ENCODE measurements at regions not wholly inside any gene's neighbourhood (a gene's known extent, or its start where the extent isn't known, plus 50 kb on each side); places are given as distances from the start of the nearest gene placed in this dataset.

DNA sequence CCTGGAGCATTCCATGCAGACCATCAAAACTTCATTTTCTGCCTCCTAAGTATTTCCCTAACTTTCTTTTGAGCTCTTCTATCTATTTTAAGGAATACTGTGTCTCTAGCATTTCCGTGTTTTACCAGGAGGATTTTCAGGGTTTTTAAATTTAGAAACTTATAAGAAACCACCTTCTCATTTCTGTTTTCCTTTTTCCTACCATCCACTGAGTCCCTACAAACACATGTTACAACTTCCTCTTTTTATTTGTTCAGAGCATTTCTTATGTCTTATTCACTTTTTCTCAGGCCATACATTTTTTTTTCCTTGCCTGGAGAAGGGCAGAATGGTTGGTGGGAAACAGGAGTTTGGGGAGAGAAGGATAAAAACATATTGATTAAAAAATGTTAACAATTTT is 130.0 kb upstream of the BMP5 start:
- H3K4me2 ChIP-seq (ENCODE audit: insufficient read depth, low read length, poor library complexity, severe bottlenecking), result no peak overlapping the region
- no peak overlapping the region for H3K4me3 ChIP-seq (ENCODE audit: low read length in 2 of 2)
- H3K27ac ChIP-seq (replicated peaks; ENCODE audit: low read length), result no peak overlapping the region
- no peak overlapping the region for H2BK15ac ChIP-seq (ENCODE audit: low read length)
- no peak overlapping the region for H3K4ac ChIP-seq (ENCODE audit: low read length)
- H3K9ac ChIP-seq (ENCODE audit: low read depth, low read length, poor library complexity), result no peak overlapping the region
- no peaks in the 10 kb centered on the region for H3K9me3 ChIP-seq (replicated peaks in 1 of 2; ENCODE audit: control insufficient read depth in 2 of 2, insufficient read depth in 1 of 2, low read depth in 1 of 2, low read length in 2 of 2)
- no peaks in the 10 kb centered on the region for H3K27me3 ChIP-seq (ENCODE audit: control insufficient read depth in 3 of 3, insufficient read depth in 3 of 3, low read depth in 1 of 3, low read length in 3 of 3)
- no peak for DNase-seq (ENCODE audit: low spot score)
- no CpG with 5 or more reads among the region's 1 CpG for WGBS, 2 donors (ENCODE audit: extremely low coverage in 2 of 2, insufficient read length in 2 of 2, insufficient replicate concordance in 1 of 2)
- no peak overlapping the region for H2AFZ ChIP-seq (ENCODE audit: low read length)
- no peak overlapping the region for H2BK120ac ChIP-seq (ENCODE audit: low read depth, low read length)
- no peak overlapping the region for H3K18ac ChIP-seq (ENCODE audit: low read length)
- no peak overlapping the region for H4K91ac ChIP-seq (ENCODE audit: low read depth, low read length, poor library complexity)
- H2BK5ac ChIP-seq (ENCODE audit: low read length), result no peak overlapping the region
- H4K8ac ChIP-seq (ENCODE audit: low read depth, low read length), result no peak overlapping the region
- no peak overlapping the region for H3K14ac ChIP-seq (ENCODE audit: low read length)
- H2BK12ac ChIP-seq (ENCODE audit: low read length), result no peak overlapping the region
- no peaks in the 10 kb centered on the region for H3K79me1 ChIP-seq (ENCODE audit: low read depth, low read length)
- H3K4me1 ChIP-seq (ENCODE audit: control insufficient read depth in 2 of 2, insufficient read depth in 1 of 2, low read depth in 1 of 2, low read length in 2 of 2), result no peaks in the 10 kb centered on the region
- no peak overlapping the region for H3K23ac ChIP-seq (ENCODE audit: low read depth, low read length, poor library complexity)
- H3K36me3 ChIP-seq (replicated peaks in 1 of 2; ENCODE audit: control insufficient read depth in 2 of 2, insufficient read depth in 2 of 2, low read length in 2 of 2), result no peaks in the 10 kb centered on the region
- no peak overlapping the region for H2AK5ac ChIP-seq (ENCODE audit: low read depth, low read length)

DNA sequence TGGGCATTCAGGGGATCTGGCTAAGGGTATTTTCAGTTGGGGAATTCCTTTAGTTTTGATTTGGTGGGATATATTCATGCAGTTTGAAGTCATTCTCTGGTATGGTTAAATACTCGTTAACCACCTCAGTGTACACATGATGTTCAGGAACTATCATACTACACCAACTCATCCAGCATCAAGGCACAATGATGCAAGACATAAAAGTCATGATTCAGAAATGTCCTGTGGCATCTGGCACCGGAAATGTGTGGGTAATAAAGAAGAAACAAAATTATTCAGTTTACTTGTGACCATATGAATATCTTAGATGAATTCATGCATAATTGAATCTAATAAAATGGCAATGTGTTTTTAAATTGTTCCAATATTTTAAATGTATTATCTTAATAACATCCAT is 129.0 kb upstream of the BMP5 start:
- H4K91ac ChIP-seq (ENCODE audit: low read depth, low read length, poor library complexity), result no peak overlapping the region
- DNase-seq (ENCODE audit: low spot score), result no peak
- H2BK15ac ChIP-seq (ENCODE audit: low read length), result no peak overlapping the region
- H2BK120ac ChIP-seq (ENCODE audit: low read depth, low read length), result no peak overlapping the region
- no peak overlapping the region for H3K18ac ChIP-seq (ENCODE audit: low read length)
- H3K79me1 ChIP-seq (ENCODE audit: low read depth, low read length), result no peaks in the 10 kb centered on the region
- H3K14ac ChIP-seq (ENCODE audit: low read length), result no peak overlapping the region
- no peak overlapping the region for H3K9ac ChIP-seq (ENCODE audit: low read depth, low read length, poor library complexity)
- H2AK5ac ChIP-seq (ENCODE audit: low read depth, low read length), result no peak overlapping the region
- H3K9me3 ChIP-seq (replicated peaks in 1 of 2; ENCODE audit: control insufficient read depth in 2 of 2, insufficient read depth in 1 of 2, low read depth in 1 of 2, low read length in 2 of 2), result no peaks in the 10 kb centered on the region
- WGBS, 2 donors (ENCODE audit: extremely low coverage in 2 of 2, insufficient read length in 2 of 2, insufficient replicate concordance in 1 of 2), result no CpG with 5 or more reads among the region's 2 CpGs
- no peak overlapping the region for H2BK5ac ChIP-seq (ENCODE audit: low read length)
- no peak overlapping the region for H4K8ac ChIP-seq (ENCODE audit: low read depth, low read length)
- no peaks in the 10 kb centered on the region for H3K4me1 ChIP-seq (ENCODE audit: control insufficient read depth in 2 of 2, insufficient read depth in 1 of 2, low read depth in 1 of 2, low read length in 2 of 2)
- no peak overlapping the region for H3K4me2 ChIP-seq (ENCODE audit: insufficient read depth, low read length, poor library complexity, severe bottlenecking)
- no peak overlapping the region for H3K27ac ChIP-seq (replicated peaks; ENCODE audit: low read length)
- no peak overlapping the region for H2AFZ ChIP-seq (ENCODE audit: low read length)
- no peak overlapping the region for H3K4ac ChIP-seq (ENCODE audit: low read length)
- H3K4me3 ChIP-seq (ENCODE audit: low read length in 2 of 2), result no peak overlapping the region
- H3K36me3 ChIP-seq (replicated peaks in 1 of 2; ENCODE audit: control insufficient read depth in 2 of 2, insufficient read depth in 2 of 2, low read length in 2 of 2), result no peaks in the 10 kb centered on the region
- H3K23ac ChIP-seq (ENCODE audit: low read depth, low read length, poor library complexity), result no peak overlapping the region
- H3K27me3 ChIP-seq (ENCODE audit: control insufficient read depth in 3 of 3, insufficient read depth in 3 of 3, low read depth in 1 of 3, low read length in 3 of 3), result no peaks in the 10 kb centered on the region
- H2BK12ac ChIP-seq (ENCODE audit: low read length), result no peak overlapping the region

DNA sequence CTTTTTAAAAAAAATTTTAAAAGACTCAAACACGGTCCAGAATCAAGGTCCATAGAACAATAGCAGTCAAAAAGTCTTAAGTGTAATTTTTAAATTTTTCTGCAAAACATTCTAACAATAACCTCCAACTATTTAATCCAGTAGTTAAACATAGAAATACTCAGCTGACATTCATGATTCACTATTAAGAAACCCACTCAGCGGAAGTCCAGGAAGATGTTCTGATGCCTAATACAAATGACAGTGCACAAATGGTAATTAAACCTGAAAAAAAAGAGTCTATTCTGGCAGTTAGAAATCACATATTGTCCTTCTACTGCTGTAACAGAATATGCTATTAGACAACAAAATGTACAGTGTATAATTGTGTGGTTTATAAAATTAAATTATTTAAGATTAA is 128.2 kb upstream of the BMP5 start:
- no peak overlapping the region for H3K27ac ChIP-seq (replicated peaks; ENCODE audit: low read length)
- no peak overlapping the region for H3K18ac ChIP-seq (ENCODE audit: low read length)
- DNase-seq (ENCODE audit: low spot score), result no peak
- no peak overlapping the region for H4K91ac ChIP-seq (ENCODE audit: low read depth, low read length, poor library complexity)
- H2BK5ac ChIP-seq (ENCODE audit: low read length), result no peak overlapping the region
- no peak overlapping the region for H3K23ac ChIP-seq (ENCODE audit: low read depth, low read length, poor library complexity)
- H3K4ac ChIP-seq (ENCODE audit: low read length), result no peak overlapping the region
- no peak overlapping the region for H2BK120ac ChIP-seq (ENCODE audit: low read depth, low read length)
- H3K9ac ChIP-seq (ENCODE audit: low read depth, low read length, poor library complexity), result no peak overlapping the region
- H3K27me3 ChIP-seq (ENCODE audit: control insufficient read depth in 3 of 3, insufficient read depth in 3 of 3, low read depth in 1 of 3, low read length in 3 of 3), result no peaks in the 10 kb centered on the region
- WGBS, 2 donors (ENCODE audit: extremely low coverage in 2 of 2, insufficient read length in 2 of 2, insufficient replicate concordance in 1 of 2), result no CpG with 5 or more reads among the region's 2 CpGs
- H2BK15ac ChIP-seq (ENCODE audit: low read length), result no peak overlapping the region
- no peak overlapping the region for H2BK12ac ChIP-seq (ENCODE audit: low read length)
- H2AK5ac ChIP-seq (ENCODE audit: low read depth, low read length), result no peak overlapping the region
- H3K4me3 ChIP-seq (ENCODE audit: low read length in 2 of 2), result no peak overlapping the region
- no peak overlapping the region for H3K4me2 ChIP-seq (ENCODE audit: insufficient read depth, low read length, poor library complexity, severe bottlenecking)
- no peaks in the 10 kb centered on the region for H3K36me3 ChIP-seq (replicated peaks in 1 of 2; ENCODE audit: control insufficient read depth in 2 of 2, insufficient read depth in 2 of 2, low read length in 2 of 2)
- no peak overlapping the region for H2AFZ ChIP-seq (ENCODE audit: low read length)
- H3K4me1 ChIP-seq (ENCODE audit: control insufficient read depth in 2 of 2, insufficient read depth in 1 of 2, low read depth in 1 of 2, low read length in 2 of 2), result no peaks in the 10 kb centered on the region
- H3K79me1 ChIP-seq (ENCODE audit: low read depth, low read length), result no peaks in the 10 kb centered on the region
- H3K9me3 ChIP-seq (replicated peaks in 1 of 2; ENCODE audit: control insufficient read depth in 2 of 2, insufficient read depth in 1 of 2, low read depth in 1 of 2, low read length in 2 of 2), result no peaks in the 10 kb centered on the region
- H4K8ac ChIP-seq (ENCODE audit: low read depth, low read length), result no peak overlapping the region
- no peak overlapping the region for H3K14ac ChIP-seq (ENCODE audit: low read length)

DNA sequence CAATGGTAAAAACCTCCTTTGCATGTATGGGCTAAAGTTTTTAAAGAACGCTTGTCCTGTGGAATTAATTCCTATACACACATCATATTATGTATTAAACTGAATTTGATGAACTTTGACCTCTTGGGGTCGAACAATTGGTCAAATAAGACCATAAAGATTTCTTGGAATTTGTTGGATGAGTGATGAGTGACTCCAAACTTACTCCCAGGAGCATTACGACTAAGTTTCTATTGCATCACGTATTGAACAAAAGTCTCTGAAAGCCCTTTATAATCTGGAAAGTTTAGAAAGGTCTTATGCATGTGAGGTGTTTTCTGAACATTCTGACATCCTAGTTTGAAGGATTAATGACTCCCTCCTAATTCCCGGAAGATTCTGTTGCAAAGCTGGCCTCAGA is 126.9 kb upstream of the BMP5 start:
- Histone ChIP-seq H3K79me1 (ENCODE audit: low read depth, low read length) (no peaks in the 10 kb centered on the region), H3K4ac (ENCODE audit: low read length) (no peak overlapping the region), H3K9ac (ENCODE audit: low read depth, low read length, poor library complexity) (no peak overlapping the region), H3K14ac (ENCODE audit: low read length) (no peak overlapping the region), H3K9me3 (replicated peaks in 1 of 2; ENCODE audit: control insufficient read depth in 2 of 2, insufficient read depth in 1 of 2, low read depth in 1 of 2, low read length in 2 of 2) (no peaks in the 10 kb centered on the region), H3K4me1 (ENCODE audit: control insufficient read depth in 2 of 2, insufficient read depth in 1 of 2, low read depth in 1 of 2, low read length in 2 of 2) (no peaks in the 10 kb centered on the region), H3K27ac (replicated peaks; ENCODE audit: low read length) (no peak overlapping the region), H2BK5ac (ENCODE audit: low read length) (no peak overlapping the region), H2BK15ac (ENCODE audit: low read length) (no peak overlapping the region), H3K4me3 (ENCODE audit: low read length in 2 of 2) (no peak overlapping the region), H3K4me2 (ENCODE audit: insufficient read depth, low read length, poor library complexity, severe bottlenecking) (no peak overlapping the region), H4K91ac (ENCODE audit: low read depth, low read length, poor library complexity) (no peak overlapping the region), H3K18ac (ENCODE audit: low read length) (no peak overlapping the region), H3K27me3 (ENCODE audit: control insufficient read depth in 3 of 3, insufficient read depth in 3 of 3, low read depth in 1 of 3, low read length in 3 of 3) (no peaks in the 10 kb centered on the region), H3K36me3 (replicated peaks in 1 of 2; ENCODE audit: control insufficient read depth in 2 of 2, insufficient read depth in 2 of 2, low read length in 2 of 2) (no peaks in the 10 kb centered on the region), H2AFZ (ENCODE audit: low read length) (no peak overlapping the region), H4K8ac (ENCODE audit: low read depth, low read length) (no peak overlapping the region), H2AK5ac (ENCODE audit: low read depth, low read length) (no peak overlapping the region), H2BK120ac (ENCODE audit: low read depth, low read length) (no peak overlapping the region), H3K23ac (ENCODE audit: low read depth, low read length, poor library complexity) (no peak overlapping the region), H2BK12ac (ENCODE audit: low read length) (no peak overlapping the region)
- no CpG with 5 or more reads among the region's 5 CpGs for WGBS, 2 donors (ENCODE audit: extremely low coverage in 2 of 2, insufficient read length in 2 of 2, insufficient replicate concordance in 1 of 2)
- no peak for DNase-seq (ENCODE audit: low spot score)
